ENCODE measurements at regions not wholly inside any gene's neighbourhood (a gene's known extent, or its start where the extent isn't known, plus 50 kb on each side); places are given as distances from the start of the nearest gene placed in this dataset.

DNA sequence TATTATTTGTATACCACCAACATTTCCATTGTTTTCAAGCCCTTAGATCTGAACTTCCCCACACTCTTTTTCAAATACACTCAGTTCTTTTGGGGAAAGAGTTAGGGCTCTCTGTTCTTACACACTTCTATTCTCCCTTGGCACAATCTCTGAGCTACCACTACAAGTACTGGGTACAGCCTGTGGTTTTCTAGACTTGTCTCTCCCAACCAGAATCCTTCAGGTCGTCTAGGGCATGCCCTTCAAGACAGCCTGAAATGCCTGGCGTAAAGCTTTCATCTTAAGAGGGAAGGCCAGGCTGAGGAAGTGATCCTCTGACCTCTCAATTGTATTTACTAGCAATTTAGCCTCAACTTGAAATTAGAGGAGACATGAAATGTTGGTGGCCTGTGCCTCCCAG, 1442.0 kb downstream of the AACS start:
- no peaks in the 10 kb centered on the region for H3F3A ChIP-seq (ENCODE audit: insufficient read depth, low read depth)
- TF ChIP-seq CTCF (conservative IDR thresholded peaks at IDR 0.05) = no peak
- TF ChIP-seq EZH2 (IDR thresholded peaks at IDR 0.05; ENCODE audit: low read depth) = no peak
- H3K9me3 ChIP-seq (ENCODE audit: insufficient read depth, low read depth) = 0 out of 2 replicates have a peak, but pooled peaks cover 5% of the 10 kb centered on the region
- intact Hi-C loops (cut with micrococcal nuclease; ENCODE audit: unreplicated experiment) = no loop called here
- no peak overlapping the region for H3K4me3 ChIP-seq
- no peaks in the 10 kb centered on the region for H3K9me2 ChIP-seq (ENCODE audit: insufficient read depth)
- no peak overlapping the region for H3K27ac ChIP-seq
- no peak for DNase-seq
- no peaks in the 10 kb centered on the region for H3K36me3 ChIP-seq (ENCODE audit: low read depth)
- H3K4me1 ChIP-seq (replicated peaks; ENCODE audit: insufficient read depth) = no peaks in the 10 kb centered on the region
- POLR2A ChIA-PET (ENCODE audit: unreplicated experiment) = no interaction called here
- CTCF ChIA-PET = no interaction called here
- H3K79me2 ChIP-seq (ENCODE audit: low read depth) = no peaks in the 10 kb centered on the region
- no peak overlapping the region for H2AFZ ChIP-seq
- H3K27me3 ChIP-seq (ENCODE audit: insufficient read depth, low read depth) = no peaks in the 10 kb centered on the region
- no peaks in the 10 kb centered on the region for H4K20me1 ChIP-seq (ENCODE audit: insufficient read depth)
- H3K4me2 ChIP-seq = no peak overlapping the region
- BruUV-seq (replicated peaks) = no TSS peak

GRCh38 chr12:126509572-126509971, 1444.3 kb downstream of the AACS start:
- no peak overlapping the region for H2AFZ ChIP-seq
- H3K27ac ChIP-seq = no peak overlapping the region
- no peak overlapping the region for H3K4me3 ChIP-seq
- H4K20me1 ChIP-seq (ENCODE audit: insufficient read depth) = no peaks in the 10 kb centered on the region
- ChIA-PET POLR2A (ENCODE audit: unreplicated experiment) (no interaction called here), CTCF (no interaction called here)
- no peak overlapping the region for H3K4me2 ChIP-seq
- DNase-seq = no peak
- no peaks in the 10 kb centered on the region for H3K79me2 ChIP-seq (ENCODE audit: low read depth)
- no peaks in the 10 kb centered on the region for H3K36me3 ChIP-seq (ENCODE audit: low read depth)
- no peaks in the 10 kb centered on the region for H3K9me2 ChIP-seq (ENCODE audit: insufficient read depth)
- TF ChIP-seq EZH2 (IDR thresholded peaks at IDR 0.05; ENCODE audit: low read depth) (no peak), CTCF (conservative IDR thresholded peaks at IDR 0.05) (no peak)
- intact Hi-C loops (cut with micrococcal nuclease; ENCODE audit: unreplicated experiment) = no loop called here
- no peaks in the 10 kb centered on the region for H3K27me3 ChIP-seq (ENCODE audit: insufficient read depth, low read depth)
- H3F3A ChIP-seq (ENCODE audit: insufficient read depth, low read depth) = no peaks in the 10 kb centered on the region
- H3K4me1 ChIP-seq (replicated peaks; ENCODE audit: insufficient read depth) = no peaks in the 10 kb centered on the region
- peaks cover 5% of the 10 kb centered on the region; the same call in 1 of the 2 replicates for H3K9me3 ChIP-seq (ENCODE audit: insufficient read depth, low read depth)
- BruUV-seq (replicated peaks) = no TSS peak

- no peak for DNase-seq
- Histone ChIP-seq H3K27ac (no peak overlapping the region), H2AFZ (no peak overlapping the region), H3K27me3 (ENCODE audit: insufficient read depth, low read depth) (no peaks in the 10 kb centered on the region), H4K20me1 (ENCODE audit: insufficient read depth) (no peaks in the 10 kb centered on the region), H3K9me2 (ENCODE audit: insufficient read depth) (no peaks in the 10 kb centered on the region), H3F3A (ENCODE audit: insufficient read depth, low read depth) (no peaks in the 10 kb centered on the region), H3K9me3 (ENCODE audit: insufficient read depth, low read depth) (peaks cover 3% of the 10 kb centered on the region; the same call in 1 of the 2 replicates), H3K4me3 (no peak overlapping the region), H3K79me2 (ENCODE audit: low read depth) (no peaks in the 10 kb centered on the region), H3K4me1 (replicated peaks; ENCODE audit: insufficient read depth) (no peaks in the 10 kb centered on the region), H3K36me3 (ENCODE audit: low read depth) (no peaks in the 10 kb centered on the region), H3K4me2 (no peak overlapping the region)
- CTCF ChIA-PET = no interaction called here
- no TSS peak for BruUV-seq (replicated peaks)
- POLR2A ChIA-PET (ENCODE audit: unreplicated experiment) = no interaction called here
- TF ChIP-seq EZH2 (IDR thresholded peaks at IDR 0.05; ENCODE audit: low read depth) = no peak
- no peak for TF ChIP-seq CTCF (conservative IDR thresholded peaks at IDR 0.05)
- intact Hi-C loops (cut with micrococcal nuclease; ENCODE audit: unreplicated experiment) = no loop called here
Observed at GRCh38 chr12:126510630-126511029, 1445.4 kb downstream of the AACS start.
